ENCODE measurements at regions not wholly inside any gene's neighbourhood (a gene's known extent, or its start where the extent isn't known, plus 50 kb on each side); places are given as distances from the start of the nearest gene placed in this dataset.

DNA sequence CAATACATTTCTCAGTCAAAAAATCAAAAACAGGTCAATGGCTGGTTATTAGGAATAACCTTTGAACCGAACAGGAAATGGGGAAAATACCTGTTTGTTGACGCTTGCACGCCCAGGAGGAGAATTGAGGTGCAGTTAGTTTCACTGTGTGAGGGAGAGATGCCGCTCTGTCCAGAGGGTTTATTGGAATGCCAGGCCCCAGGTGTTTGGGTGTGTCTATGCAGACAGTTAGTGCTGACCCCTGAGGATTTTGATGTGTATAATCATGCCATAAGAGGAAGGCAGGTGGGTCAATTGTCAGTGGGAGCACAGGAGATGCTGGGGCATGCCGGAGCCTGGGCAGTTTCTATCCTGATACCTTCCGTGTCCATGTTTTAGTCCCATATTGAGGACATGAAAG is 100.8 kb upstream of the DIO3 start:
- intact Hi-C loops (cut with micrococcal nuclease), result no loop called here
- no peak overlapping the region for H3K27ac ChIP-seq (ENCODE audit: insufficient read depth, low read depth, low read length)
- H3K4me3 ChIP-seq (replicated peaks in 1 of 3; ENCODE audit: insufficient read depth in 1 of 3, low read depth in 1 of 3, low read length in 3 of 3), result no peak overlapping the region
- FAIRE-seq (no peak), DNase-seq (ENCODE audit: low read depth, low spot score) (no peak)
- H3K36me3 ChIP-seq (ENCODE audit: control insufficient read depth in 2 of 2, extremely low read depth in 1 of 2, insufficient read depth in 2 of 2, low read length in 2 of 2), result no peaks in the 10 kb centered on the region
- no peaks in the 10 kb centered on the region for H3K9me1 ChIP-seq (replicated peaks; ENCODE audit: control insufficient read depth, extremely low read depth, insufficient read depth, low read length)
- no peak overlapping the region for H3K4me2 ChIP-seq (ENCODE audit: insufficient read depth, low read length)
- H3K9me3 ChIP-seq (replicated peaks; ENCODE audit: control insufficient read depth, insufficient read depth, low read length), result no peaks in the 10 kb centered on the region
- ChIA-PET CTCF (no interaction called here), POLR2A (no interaction called here)
- H3K4me1 ChIP-seq (ENCODE audit: control insufficient read depth, extremely low read depth, insufficient read depth, low read length), result no peaks in the 10 kb centered on the region
- H3K27me3 ChIP-seq (ENCODE audit: control insufficient read depth in 2 of 2, insufficient read depth in 2 of 2, low read length in 2 of 2), result peaks cover 29 to 47% of the 10 kb centered on the region in 2 experiments
- H4K20me1 ChIP-seq (replicated peaks; ENCODE audit: control insufficient read depth, extremely low read depth, insufficient read depth, low read length), result no peaks in the 10 kb centered on the region
- dilution Hi-C loops (cut with MboI; ENCODE audit: extremely low pct_ligation_motif_present, low sequenced_read_pairs), result no loop called here
- BruUV-seq (replicated peaks), result no TSS peak
- H3K9ac ChIP-seq (replicated peaks; ENCODE audit: extremely low read depth, insufficient read depth, low read length), result no peak overlapping the region
- no peaks in the 10 kb centered on the region for H3K79me2 ChIP-seq (ENCODE audit: control insufficient read depth, insufficient read depth, low read length)
- no peak overlapping the region for H2AFZ ChIP-seq (ENCODE audit: low read depth, low read length)
- TF ChIP-seq POLR2A (IDR thresholded peaks at IDR 0.05; ENCODE audit: low read depth, low read length) (no peak), EZH2 (IDR thresholded peaks at IDR 0.05; ENCODE audit: borderline replicate concordance, low read depth, low read length, severe bottlenecking) (no peak), POLR2AphosphoS5 (IDR thresholded peaks at IDR 0.05; ENCODE audit: insufficient read depth, low read depth, low read length) (no peak), JUN (IDR thresholded peaks at IDR 0.05; ENCODE audit: borderline replicate concordance, insufficient read depth, insufficient read length, low read depth) (no peak), GATA2 (IDR thresholded peaks at IDR 0.05; ENCODE audit: insufficient read depth, insufficient read length, low read depth, low read length) (no peak), MYC (IDR thresholded peaks at IDR 0.05; ENCODE audit: low read depth, low read length) (no peak), FOS (IDR thresholded peaks at IDR 0.05; ENCODE audit: borderline replicate concordance, insufficient read depth, low read length) (no peak)
- TF ChIP-seq, protein P1, sequence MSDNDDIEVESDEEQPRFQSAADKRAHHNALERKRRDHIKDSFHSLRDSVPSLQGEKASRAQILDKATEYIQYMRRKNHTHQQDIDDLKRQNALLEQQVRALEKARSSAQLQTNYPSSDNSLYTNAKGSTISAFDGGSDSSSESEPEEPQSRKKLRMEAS (IDR thresholded peaks at IDR 0.05; ENCODE audit: insufficient read depth, insufficient read length), result no peak
- TF ChIP-seq, protein P2, sequence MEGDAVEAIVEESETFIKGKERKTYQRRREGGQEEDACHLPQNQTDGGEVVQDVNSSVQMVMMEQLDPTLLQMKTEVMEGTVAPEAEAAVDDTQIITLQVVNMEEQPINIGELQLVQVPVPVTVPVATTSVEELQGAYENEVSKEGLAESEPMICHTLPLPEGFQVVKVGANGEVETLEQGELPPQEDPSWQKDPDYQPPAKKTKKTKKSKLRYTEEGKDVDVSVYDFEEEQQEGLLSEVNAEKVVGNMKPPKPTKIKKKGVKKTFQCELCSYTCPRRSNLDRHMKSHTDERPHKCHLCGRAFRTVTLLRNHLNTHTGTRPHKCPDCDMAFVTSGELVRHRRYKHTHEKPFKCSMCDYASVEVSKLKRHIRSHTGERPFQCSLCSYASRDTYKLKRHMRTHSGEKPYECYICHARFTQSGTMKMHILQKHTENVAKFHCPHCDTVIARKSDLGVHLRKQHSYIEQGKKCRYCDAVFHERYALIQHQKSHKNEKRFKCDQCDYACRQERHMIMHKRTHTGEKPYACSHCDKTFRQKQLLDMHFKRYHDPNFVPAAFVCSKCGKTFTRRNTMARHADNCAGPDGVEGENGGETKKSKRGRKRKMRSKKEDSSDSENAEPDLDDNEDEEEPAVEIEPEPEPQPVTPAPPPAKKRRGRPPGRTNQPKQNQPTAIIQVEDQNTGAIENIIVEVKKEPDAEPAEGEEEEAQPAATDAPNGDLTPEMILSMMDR (IDR thresholded peaks at IDR 0.05; ENCODE audit: extremely low read depth in 1 of 2, insufficient read depth in 1 of 2, low read depth in 1 of 2, low read length in 2 of 2), result no peak

Measured in endothelial cell of umbilical vein (primary cell).